DMS153 treated with DMSO at 0.1 percent for 48 hours (cell line): ENCODE measurements at regions not wholly inside any gene's neighbourhood (a gene's known extent, or its start where the extent isn't known, plus 50 kb on each side); places are given as distances from the start of the nearest gene placed in this dataset.
A peak's percentile ranks its signal among the peaks of the same experiment; 100 is the strongest.
"Not testable (repeated sequence)": the region's sequence is repeated elsewhere in the genome, so short reads cannot be mapped to it uniquely, and the experiment has no call there.

Experiments used
- DNase-seq: peaks from one replicate; lab custom pipeline; 2025; ENCODE audit not compliant: unreplicated experiment; lab: John Stamatoyannopoulos, UW

DNA sequence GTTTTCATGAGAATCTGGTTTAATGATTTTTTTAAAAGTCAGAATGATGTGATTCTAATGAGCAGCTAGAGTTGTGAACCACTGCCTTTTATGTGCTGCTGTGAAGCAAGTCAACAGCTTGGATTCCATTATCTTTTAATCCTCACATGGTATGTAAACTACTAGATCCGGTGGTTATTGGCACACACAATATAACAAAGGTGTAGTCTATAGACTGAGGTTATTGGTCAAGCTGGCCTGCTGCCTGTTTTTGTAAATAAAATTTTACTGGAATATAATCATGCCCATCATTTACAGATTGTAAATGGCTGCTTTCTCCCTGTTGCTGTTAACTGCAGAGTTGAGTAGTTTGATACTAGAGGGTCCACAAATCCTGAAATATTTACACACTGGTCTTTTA, 103.1 kb downstream of the OTOL1 start:
- DNase-seq: no peak

DNA sequence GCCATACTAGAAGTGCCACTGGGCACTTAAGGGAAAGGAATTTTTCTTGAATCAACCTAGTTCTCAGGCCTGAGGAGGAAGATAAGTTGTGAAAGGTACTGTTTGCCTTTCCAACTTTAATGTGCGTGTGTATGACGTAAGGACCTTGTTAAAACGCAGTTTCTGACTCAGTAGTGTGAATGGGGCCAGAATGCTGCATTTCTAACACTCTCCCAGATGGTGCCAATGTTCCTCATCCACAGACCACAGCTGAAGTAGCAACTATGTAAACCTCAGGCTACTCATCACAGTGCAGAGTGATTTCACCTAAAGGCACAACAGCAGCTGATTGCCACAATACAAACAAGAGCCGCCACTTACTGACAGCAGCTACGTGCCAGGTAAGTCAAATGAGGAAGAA, 103.6 kb downstream of the OTOL1 start:
- DNase-seq: peak; percentile 71

- no peak for DNase-seq
These were observed 105.9 kb downstream of the OTOL1 start for GRCh38 chr3:161602475-161602874.

GRCh38 chr3:161602918-161603317, 106.3 kb downstream of the OTOL1 start:
- DNase-seq: no peak

- no peak for DNase-seq
These were observed 110.4 kb downstream of the OTOL1 start for GRCh38 chr3:161607056-161607455.

DNA sequence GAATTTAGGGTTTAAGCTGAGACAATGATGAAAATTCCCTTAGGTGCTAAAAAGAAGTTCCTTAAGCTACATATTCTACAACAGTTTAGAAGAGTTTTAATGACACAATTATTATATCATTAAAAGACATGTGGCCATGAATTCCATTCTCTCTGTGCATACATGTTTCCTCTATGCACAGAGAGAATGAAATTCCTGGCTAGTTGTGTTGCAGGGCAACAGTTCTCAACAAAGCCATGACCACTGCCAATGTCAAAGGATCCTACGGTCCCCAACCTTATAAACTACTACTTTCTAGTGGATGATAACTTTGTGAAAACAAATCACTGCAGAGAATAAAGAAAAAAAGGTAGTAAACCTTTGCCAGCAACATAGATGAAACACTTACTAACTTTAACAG, 122.7 kb downstream of the OTOL1 start:
- DNase-seq: no peak

DNA sequence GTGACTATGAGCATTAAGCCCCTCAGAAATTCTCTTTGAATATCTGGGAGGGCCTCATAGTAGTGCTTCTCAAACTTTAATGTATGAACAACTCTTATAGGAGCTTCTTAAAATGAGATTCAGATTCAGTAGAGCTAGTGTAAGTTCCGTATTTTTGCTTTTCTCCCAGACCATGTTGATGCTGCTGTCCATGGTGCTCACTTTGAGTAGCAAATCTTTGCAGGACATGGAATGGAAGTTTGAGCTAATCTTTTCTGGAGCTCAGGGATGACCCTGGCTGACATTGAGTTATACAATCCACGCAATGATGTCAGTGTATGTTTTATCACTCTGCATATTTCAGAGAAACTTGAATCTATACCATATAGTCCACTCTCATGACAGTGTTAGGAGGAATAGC, 134.2 kb downstream of the OTOL1 start:
- no peak for DNase-seq

- no peak for DNase-seq
These were observed 134.9 kb downstream of the OTOL1 start for GRCh38 chr3:161631536-161631935.

- DNase-seq: no peak
These were observed 141.0 kb downstream of the OTOL1 start for GRCh38 chr3:161637559-161637958.

DNA sequence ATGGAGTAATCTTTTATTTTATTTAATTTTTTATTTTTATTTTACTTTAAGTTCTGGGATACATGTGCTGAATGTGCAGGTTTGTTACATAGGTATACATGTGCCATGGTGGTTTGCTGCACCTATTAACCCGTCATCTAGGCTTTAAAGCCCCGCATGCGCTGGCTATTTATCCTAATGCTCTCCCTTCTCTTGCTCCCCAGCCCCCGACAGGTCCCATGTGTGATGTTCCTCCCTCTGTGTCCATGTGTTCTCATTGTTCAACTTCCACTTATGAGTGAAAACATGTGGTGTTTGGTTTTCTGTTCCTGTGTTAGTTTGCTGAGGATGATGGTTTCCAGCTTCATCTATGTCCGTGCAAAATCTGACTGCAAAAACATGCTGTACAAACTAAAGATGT, 142.5 kb downstream of the OTOL1 start:
- DNase-seq: not testable (repeated sequence)

DNA sequence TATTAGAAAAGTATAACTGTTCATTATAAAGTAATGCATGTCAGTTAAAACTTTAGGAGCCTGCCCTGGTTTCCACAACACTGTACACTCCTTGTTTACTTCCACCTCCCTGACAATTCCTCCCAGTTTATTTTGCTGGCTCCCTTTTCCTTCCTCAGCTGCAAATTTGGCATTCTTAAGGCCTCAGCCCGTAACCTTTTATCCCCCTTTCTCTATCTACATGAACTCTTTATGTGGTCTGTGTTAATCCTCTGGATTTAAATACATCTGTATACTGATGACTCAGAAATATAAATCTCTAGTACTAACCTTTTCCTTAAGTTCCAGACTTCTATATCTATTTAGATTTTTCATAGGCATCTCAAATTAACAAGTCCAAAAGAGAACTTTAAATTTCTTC, 143.6 kb downstream of the OTOL1 start:
- no peak for DNase-seq

- no peak for DNase-seq
These were observed 144.7 kb downstream of the OTOL1 start for GRCh38 chr3:161641287-161641686.

GRCh38 chr3:161644891-161645635, 148.5 kb downstream of the OTOL1 start:
- DNase-seq: no peak

GRCh38 chr3:161647936-161648470, 151.4 kb downstream of the OTOL1 start:
- no peak for DNase-seq

- DNase-seq: no peak
These were observed 153.4 kb downstream of the OTOL1 start for GRCh38 chr3:161649900-161650484.

DNA sequence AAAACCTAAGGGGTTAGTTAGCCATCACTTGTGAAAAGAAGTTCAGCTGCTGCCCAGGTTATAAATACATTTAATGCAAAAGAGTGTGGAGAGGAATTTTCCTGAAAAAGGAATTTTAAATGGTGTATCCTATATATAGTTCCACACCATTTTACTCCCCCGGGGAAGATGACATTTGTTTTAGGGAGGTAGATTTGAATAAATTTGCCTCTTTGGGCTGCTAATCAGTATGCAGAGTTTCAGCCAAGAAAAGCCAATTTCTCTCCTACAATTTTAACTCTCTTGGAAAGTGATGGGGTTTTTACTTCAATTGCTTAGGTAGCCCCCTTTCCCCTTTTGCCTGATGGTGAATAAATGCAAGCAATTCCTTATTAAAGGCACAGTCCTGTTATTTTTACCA, 161.2 kb downstream of the OTOL1 start:
- no peak for DNase-seq

DNA sequence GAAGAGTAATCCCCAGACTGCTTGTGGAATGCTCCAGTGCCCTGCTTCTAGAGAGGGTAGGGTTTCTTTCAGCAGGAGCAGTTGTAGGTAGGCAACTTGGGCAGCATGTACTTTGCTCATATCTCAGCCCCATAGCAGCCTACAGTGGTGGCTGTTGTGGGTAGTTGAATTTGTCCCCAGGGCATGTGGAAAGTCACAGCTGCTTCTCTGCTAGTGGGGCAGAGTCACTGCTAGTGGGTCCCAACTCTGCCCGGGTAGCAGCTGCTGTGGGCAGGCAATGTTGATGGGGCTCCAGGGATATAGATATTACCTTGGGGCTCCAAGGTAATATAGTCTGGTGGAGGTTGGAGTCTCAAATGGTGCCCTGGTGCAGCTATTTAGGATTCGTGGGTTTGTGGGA, 174.5 kb downstream of the OTOL1 start:
- no peak for DNase-seq

DNA sequence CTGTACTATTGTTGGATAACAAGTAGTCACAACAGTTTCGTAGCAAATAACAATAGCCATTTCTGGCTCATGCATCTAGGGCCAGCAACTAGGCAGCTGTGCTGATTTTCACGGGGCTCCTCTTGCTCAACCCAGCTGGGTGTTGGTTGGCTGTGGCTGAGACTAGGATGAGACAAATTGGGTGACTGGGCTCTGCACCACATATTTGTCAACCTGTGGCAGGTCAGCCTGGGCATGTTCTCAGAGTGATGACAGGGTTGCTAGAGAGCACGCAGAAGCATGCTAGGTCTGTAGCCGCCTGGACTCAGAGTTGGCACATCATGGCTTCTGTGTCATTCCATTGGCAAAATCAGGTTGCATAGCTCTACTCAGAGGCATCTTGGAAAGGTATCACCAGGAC, 175.9 kb downstream of the OTOL1 start:
- DNase-seq: no peak

DNA sequence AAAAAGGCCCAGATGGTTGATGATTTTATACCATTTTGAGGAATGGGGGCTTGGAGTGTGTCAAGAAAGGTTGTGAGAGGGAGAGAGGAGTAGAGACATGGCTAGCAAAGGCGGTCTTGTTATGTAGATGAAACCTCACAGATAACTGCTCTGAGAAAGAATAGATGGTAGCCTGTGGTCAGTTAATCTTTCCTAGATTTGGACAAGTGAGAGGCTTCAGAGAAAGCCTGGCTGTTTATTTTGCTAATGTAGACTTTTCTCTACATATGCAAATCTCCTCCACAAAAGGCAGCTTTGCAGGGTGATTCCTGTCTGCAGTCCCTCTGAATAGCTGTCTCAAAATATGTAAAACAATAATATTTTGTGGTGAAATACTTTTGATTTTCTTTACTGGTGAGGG, 177.3 kb downstream of the OTOL1 start:
- DNase-seq: no peak

DNA sequence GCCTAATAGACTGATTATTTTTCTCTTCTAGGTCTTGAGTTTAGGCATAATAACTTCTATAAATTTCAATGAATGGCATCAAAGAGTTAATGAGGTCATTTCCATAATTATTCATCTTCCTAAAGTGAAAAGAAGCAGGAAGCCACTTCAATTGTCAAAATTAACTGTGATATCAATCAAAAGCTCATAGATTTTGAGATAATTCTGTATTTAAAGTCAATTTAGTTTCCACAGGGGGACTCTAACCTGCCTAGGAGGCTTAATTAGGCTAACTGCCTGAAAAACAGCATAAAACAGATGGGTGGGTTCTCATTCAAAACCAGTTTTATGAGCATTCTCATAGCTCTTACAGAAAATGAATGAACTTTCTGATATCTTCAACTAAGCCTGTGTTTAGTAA, 177.8 kb downstream of the OTOL1 start:
- no peak for DNase-seq

- not testable (repeated sequence) for DNase-seq
These were observed 185.2 kb downstream of the OTOL1 start for GRCh38 chr3:161681831-161682230.

DNA sequence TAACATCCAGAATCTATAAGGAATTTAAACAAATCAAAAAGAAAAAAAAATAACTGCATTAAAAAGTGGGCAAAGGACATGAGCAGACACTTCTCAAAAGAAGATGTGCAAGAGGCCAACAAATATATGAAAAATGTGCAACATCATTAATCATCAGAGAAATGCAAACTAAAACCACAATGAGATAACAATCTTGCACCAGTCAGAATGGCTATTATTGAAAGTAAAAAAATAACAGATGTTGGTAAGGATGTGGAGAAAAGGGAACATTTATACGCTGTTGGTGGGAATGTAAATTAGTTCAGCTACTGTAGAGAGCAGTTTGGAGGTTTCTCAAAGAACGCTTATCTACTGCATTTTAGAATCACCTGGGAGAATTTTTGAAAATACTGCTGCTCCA, 186.1 kb downstream of the OTOL1 start:
- no peak for DNase-seq
